22Rv1 (cell line): ENCODE measurements at regions not wholly inside any gene's neighbourhood (a gene's known extent, or its start where the extent isn't known, plus 50 kb on each side); places are given as distances from the start of the nearest gene placed in this dataset.

Experiments used
- H3K27ac ChIP-seq: fragments of 450-650 bp; 2 replicates; pipeline ENCODE4 v1.5.1; 2017
- CTCF ChIP-seq: fragments of 450-650 bp; IDR thresholded peaks from 2 replicates; pipeline ENCODE4 v1.5.1; 2017; ENCODE audit warnings: mild to moderate bottlenecking
- ZFX ChIP-seq: fragments of 450-650 bp; IDR thresholded peaks from 2 replicates; pipeline ENCODE4 v1.6.1; 2017; ENCODE audit warnings: antibody characterized with exemption, borderline replicate concordance

GRCh38 chr12:34397591-34398365 is 375.5 kb downstream of the ALG10 start:
- TF ChIP-seq CTCF (no peak), ZFX (no peak)
- H3K27ac ChIP-seq = no peak overlapping the region

- no peak for TF ChIP-seq ZFX
- TF ChIP-seq CTCF = no peak
Measured at GRCh38 chr12:34398366-34398705, 376.0 kb downstream of the ALG10 start.

GRCh38 chr12:34398706-34399630 is 376.7 kb downstream of the ALG10 start:
- H3K27ac ChIP-seq = no peak overlapping the region
- TF ChIP-seq CTCF = no peak
- no peak for TF ChIP-seq ZFX

More at GRCh38 chr12:34398366-34398705, 376.0 kb downstream of the ALG10 start:
- no peak overlapping the region for H3K27ac ChIP-seq

- TF ChIP-seq ZFX (no peak), CTCF (no peak)
- H3K27ac ChIP-seq = no peak overlapping the region
Measured at GRCh38 chr12:34399631-34400410, 377.5 kb downstream of the ALG10 start.

GRCh38 chr12:34400411-34400881 is 378.1 kb downstream of the ALG10 start:
- no peak overlapping the region for H3K27ac ChIP-seq
- TF ChIP-seq CTCF = no peak
- no peak for TF ChIP-seq ZFX

GRCh38 chr12:34400986-34401658 is 378.8 kb downstream of the ALG10 start:
- H3K27ac ChIP-seq = no peak overlapping the region
- TF ChIP-seq ZFX (no peak), CTCF (no peak)
